GM23338 (cell line): ENCODE measurements at regions not wholly inside any gene's neighbourhood (a gene's known extent, or its start where the extent isn't known, plus 50 kb on each side); places are given as distances from the start of the nearest gene placed in this dataset.

Experiments
- ATAC-seq: fragments of 200-7000 bp; cut with Tn5 transposase; 3 replicates; pipeline ENCODE4 v1.9.1; 2020
- DNase-seq: peaks from one replicate; pipeline ENCODE4 v3.0.0-alpha.2; 2015; ENCODE audit warnings: low spot score
- H2AFZ ChIP-seq: fragments of 200-600 bp; sonication (generic); 2 replicates; pipeline ENCODE4 v1.8.0; 2016; ENCODE audit warnings: antibody characterized with exemption, mild to moderate bottlenecking, moderate library complexity
- H3F3A ChIP-seq: fragments of 200-600 bp; sonication (generic); replicated peaks from 2 replicates; pipeline ENCODE4 v1.8.0; 2017; ENCODE audit warnings: antibody characterized with exemption, mixed run types, low read depth
- H3K27ac ChIP-seq: fragments of 200-600 bp; sonication (generic); 2 replicates; pipeline ENCODE4 v1.6.1; 2016; ENCODE audit warnings: low read depth
- H3K27me3 ChIP-seq: fragments of 200-600 bp; sonication (generic); 2 replicates; pipeline ENCODE4 v1.8.0; 2016; ENCODE audit warnings: mild to moderate bottlenecking, mixed run types, moderate library complexity; ENCODE audit not compliant: insufficient read depth
- H3K36me3 ChIP-seq: fragments of 200-600 bp; sonication (generic); 2 replicates; pipeline ENCODE4 v1.8.0; 2016; ENCODE audit warnings: mild to moderate bottlenecking; ENCODE audit not compliant: insufficient read depth
- H3K4me1 ChIP-seq: fragments of 200-600 bp; sonication (generic); 2 replicates; pipeline ENCODE4 v1.8.0; 2016; ENCODE audit warnings: mild to moderate bottlenecking, moderate library complexity; ENCODE audit not compliant: insufficient read depth
- H3K4me2 ChIP-seq: fragments of 200-600 bp; sonication (generic); 2 replicates; pipeline ENCODE4 v1.7.1; 2017; ENCODE audit warnings: mixed run types
- H3K4me3 ChIP-seq: fragments of 200-600 bp; sonication (generic); 2 replicates; pipeline ENCODE4 v1.6.1; 2016; ENCODE audit warnings: mixed run types
- H3K79me2 ChIP-seq: fragments of 200-600 bp; sonication (generic); replicated peaks from 2 replicates; pipeline ENCODE4 v1.8.0; 2017; ENCODE audit warnings: mild to moderate bottlenecking; ENCODE audit not compliant: insufficient read depth
- H3K9me2 ChIP-seq: fragments of 200-600 bp; sonication (generic); 2 replicates; pipeline ENCODE4 v1.8.0; 2017; ENCODE audit not compliant: insufficient read depth
- H4K20me1 ChIP-seq: fragments of 200-600 bp; sonication (generic); replicated peaks from 2 replicates; pipeline ENCODE4 v1.8.0; 2017; ENCODE audit warnings: mild to moderate bottlenecking; ENCODE audit not compliant: insufficient read depth
- H3K27ac Mint-ChIP-seq: 2 replicates; pipeline ENCODE4 v1.8.0; 2020; ENCODE audit warnings: inconsistent platforms, mild to moderate bottlenecking, moderate library complexity, mixed read lengths
- H3K27me3 Mint-ChIP-seq: 3 replicates; pipeline ENCODE4 v1.8.0; 2022; ENCODE audit warnings: low read depth, mild to moderate bottlenecking, moderate library complexity, mixed read lengths, inconsistent platforms; ENCODE audit not compliant: insufficient read depth, poor library complexity
- H3K36me3 Mint-ChIP-seq: 3 replicates; pipeline ENCODE4 v1.8.0; 2021; ENCODE audit warnings: low read depth, mild to moderate bottlenecking, inconsistent platforms, moderate library complexity, mixed read lengths
- H3K4me1 Mint-ChIP-seq: 3 replicates; pipeline ENCODE4 v1.8.0; 2020; ENCODE audit warnings: mild to moderate bottlenecking, inconsistent platforms, mixed read lengths
- H3K4me3 Mint-ChIP-seq: 3 replicates; pipeline ENCODE4 v1.8.0; 2021; ENCODE audit warnings: moderate library complexity, mild to moderate bottlenecking, inconsistent platforms, mixed read lengths
- H3K9me3 Mint-ChIP-seq: 3 replicates; pipeline ENCODE4 v1.8.0; 2020; ENCODE audit warnings: moderate library complexity, mild to moderate bottlenecking, inconsistent platforms, mixed read lengths
- CREB1 ChIP-seq: fragments of 250-450 bp; sonication (Bioruptor Pico); IDR thresholded peaks from 2 replicates; pipeline ENCODE4 v1.5.0; 2020; ENCODE audit warnings: low read depth, mild to moderate bottlenecking, moderate library complexity
- CTCF ChIP-seq, 2 experiments: fragments of 200-600 bp in 1 of 2; sonication (generic) in 1 of 2; conservative IDR thresholded peaks; 2 replicates each; pipeline versions ENCODE4 v1.5.1 to v1.6.1; 2016 to 2017; ENCODE audit warnings: antibody characterized with exemption in 2 of 2, low read depth in 2 of 2, mild to moderate bottlenecking in 2 of 2, moderate library complexity in 1 of 2
- ETS1 ChIP-seq: IDR thresholded peaks from 2 replicates; pipeline ENCODE4 v1.6.1; 2016; ENCODE audit warnings: antibody characterized with exemption
- EZH2 ChIP-seq: fragments of 200-600 bp; sonication (generic); IDR thresholded peaks from one replicate; pipeline ENCODE4 v1.8.0; 2017; ENCODE audit warnings: antibody characterized with exemption, mild to moderate bottlenecking, low read depth; ENCODE audit not compliant: unreplicated experiment
- EZH2phosphoT487 ChIP-seq: fragments of 200-600 bp; sonication (generic); IDR thresholded peaks from one replicate; pipeline ENCODE4 v1.8.1; 2018; ENCODE audit warnings: antibody characterized with exemption; ENCODE audit not compliant: unreplicated experiment
- JUNB ChIP-seq: IDR thresholded peaks from one replicate; pipeline ENCODE4 v1.6.1; 2016; ENCODE audit warnings: antibody characterized with exemption; ENCODE audit not compliant: unreplicated experiment
- NANOG ChIP-seq: IDR thresholded peaks from 2 replicates; pipeline ENCODE4 v1.6.1; 2016; ENCODE audit warnings: antibody characterized with exemption, borderline replicate concordance
- POLR2AphosphoS5 ChIP-seq: IDR thresholded peaks from 2 replicates; pipeline ENCODE4 v1.6.1; 2016; ENCODE audit warnings: antibody characterized with exemption, low read depth
- REST ChIP-seq: IDR thresholded peaks from one replicate; pipeline ENCODE4 v1.6.1; 2018; ENCODE audit warnings: antibody characterized with exemption; ENCODE audit not compliant: unreplicated experiment
- STAT1 ChIP-seq: IDR thresholded peaks from one replicate; pipeline ENCODE4 v1.6.1; 2016; ENCODE audit warnings: antibody characterized with exemption; ENCODE audit not compliant: unreplicated experiment
- ZNF114 ChIP-seq: fragments of 250-450 bp; sonication (Bioruptor Pico); IDR thresholded peaks from 2 replicates; pipeline ENCODE4 v1.5.0; 2020; ENCODE audit warnings: mild to moderate bottlenecking, moderate library complexity

- Mint-ChIP-seq H3K4me1 (peaks cover 8% of the 10 kb centered on the region), H3K36me3 (no peaks in the 10 kb centered on the region), H3K27ac (no peak overlapping the region), H3K27me3 (peaks cover 34% of the 10 kb centered on the region), H3K9me3 (no peaks in the 10 kb centered on the region; the same call in 2 of the 3 replicates), H3K4me3 (peak overlapping the region; percentile 73)
- H3F3A ChIP-seq = no peaks in the 10 kb centered on the region
- no peaks in the 10 kb centered on the region for H3K36me3 ChIP-seq
- H3K4me3 ChIP-seq = peak overlapping the region; percentile 66
- TF ChIP-seq STAT1 (no peak), JUNB (no peak), EZH2 (no peak), ETS1 (no peak), REST (no peak), CREB1 (CRISPR knock-in tag) (no peak), EZH2phosphoT487 (no peak), ZNF114 (CRISPR knock-in tag) (no peak), NANOG (no peak), CTCF (conservative IDR thresholded peaks at IDR 0.05; ENCODE audit: low read depth in 2 of 2) (no peak), POLR2AphosphoS5 (no peak)
- ATAC-seq (no peak), DNase-seq (no peak)
- H3K4me2 ChIP-seq = peak overlapping the region; percentile 90
- H2AFZ ChIP-seq = peak overlapping the region; percentile 97
- H3K27ac ChIP-seq = no peak overlapping the region
- H3K79me2 ChIP-seq = no peaks in the 10 kb centered on the region
- peaks cover 51% of the 10 kb centered on the region for H3K27me3 ChIP-seq
- no peaks in the 10 kb centered on the region for H3K9me2 ChIP-seq
- H3K4me1 ChIP-seq = peaks cover 6% of the 10 kb centered on the region
- no peaks in the 10 kb centered on the region for H4K20me1 ChIP-seq
Observed at GRCh38 chr9:113687107-113687679, 188.9 kb upstream of the ZNF618 start.
